Spleen (tissue), 11 donors: ENCODE measurements at regions not wholly inside any gene's neighbourhood (a gene's known extent, or its start where the extent isn't known, plus 50 kb on each side); places are given as distances from the start of the nearest gene placed in this dataset.
"Not testable (repeated sequence)": the region's sequence is repeated elsewhere in the genome, so short reads cannot be mapped to it uniquely, and the experiment has no call there.

Experiments
- DNase-seq: peaks from one replicate; pipeline ENCODE4 v3.0.0-alpha.2; 2020
- H3K27ac ChIP-seq, 8 donors: fragments of 200-600 bp; sonication (generic) in 7 of 8; 1 replicate in 4 of 8; 2 replicates in 4 of 8; pipeline versions ENCODE4 v1.5.0 to v1.8.0; 2016 to 2021; ENCODE audit warnings: inconsistent platforms in 4 of 8, mild to moderate bottlenecking in 4 of 8, moderate library complexity in 1 of 8
- H3K27me3 ChIP-seq, 7 donors: fragments of 200-600 bp; sonication (generic) in 6 of 7; replicated peaks in 1 of 7; 1 replicate in 4 of 7; 2 replicates in 3 of 7; pipeline versions ENCODE4 v1.5.0 to v1.8.0; 2016 to 2021; ENCODE audit warnings: inconsistent platforms in 3 of 7, mild to moderate bottlenecking in 1 of 7
- H3K36me3 ChIP-seq, 6 donors: fragments of 200-600 bp; sonication (generic) in 5 of 6; 1 replicate in 4 of 6; 2 replicates in 2 of 6; pipeline versions ENCODE4 v1.5.0 to v1.8.0; 2016 to 2021; ENCODE audit warnings: inconsistent platforms in 2 of 6
- H3K4me1 ChIP-seq, 6 donors: fragments of 200-600 bp; sonication (generic) in 5 of 6; 1 replicate in 3 of 6; 2 replicates in 3 of 6; pipeline versions ENCODE4 v1.5.0 to v1.8.0; 2016 to 2021; ENCODE audit warnings: inconsistent platforms in 3 of 6
- H3K4me3 ChIP-seq, 8 donors: fragments of 200-600 bp; sonication (generic) in 7 of 8; 1 replicate in 4 of 8; 2 replicates in 4 of 8; pipeline versions ENCODE4 v1.5.0 to v1.8.0; 2016 to 2021; ENCODE audit warnings: inconsistent platforms in 4 of 8, mild to moderate bottlenecking in 4 of 8, moderate library complexity in 2 of 8
- H3K9me3 ChIP-seq, 8 donors: fragments of 200-600 bp; sonication (generic) in 7 of 8; 1 replicate in 4 of 8; 2 replicates in 4 of 8; pipeline versions ENCODE4 v1.5.0 to v1.8.0; 2016 to 2021; ENCODE audit warnings: inconsistent platforms in 4 of 8
- WGBS, 5 donors: extraction: QIAGEN DNeasy Blood & Tissue Kit in 3 of 5; methylation state at CpG; one replicate each; pipeline versions ENCODE4 v1.1.5 to v1.1.7; 2013 to 2018; 5-methylcytosine and 5-hydroxymethylcytosine counted together
- intact Hi-C: fragments of 100-400 bp; cut with DNase I; formaldehyde crosslinking; loops from one replicate; pipeline ENCODE4 v1.15.0; 2023; ENCODE audit warnings: low total_unique reads
- TF ChIP-seq, protein P1 (sequence below), 11 experiments: fragments of 200-600 bp in 7 of 11; fragments of 450-650 bp in 4 of 11; sonication (generic) in 4 of 11; IDR thresholded peaks in 8 of 11; conservative IDR thresholded peaks in 3 of 11; 1 replicate in 7 of 11; 2 replicates in 4 of 11; pipeline versions ENCODE4 v1.4.0 to v1.8.0; 2016 to 2021; ENCODE audit warnings: antibody characterized with exemption in 11 of 11, inconsistent platforms in 4 of 11, mild to moderate bottlenecking in 1 of 11
- donor health status: healthy with polysubstance abuse.
- donor health status: DM: no; HTN: no; CAD: no; lungs with moderate emphysema.
- donor health status: DM: no; HTN: no; CAD: no.
- donor health status: Bipolar disorder and iron deficiency.
- donor health status: healthy.
- donor health status: DM: no; HTN: no; CAD: no.
- donor health status: DM: yes; HTN: yes; CAD: no.

DNA sequence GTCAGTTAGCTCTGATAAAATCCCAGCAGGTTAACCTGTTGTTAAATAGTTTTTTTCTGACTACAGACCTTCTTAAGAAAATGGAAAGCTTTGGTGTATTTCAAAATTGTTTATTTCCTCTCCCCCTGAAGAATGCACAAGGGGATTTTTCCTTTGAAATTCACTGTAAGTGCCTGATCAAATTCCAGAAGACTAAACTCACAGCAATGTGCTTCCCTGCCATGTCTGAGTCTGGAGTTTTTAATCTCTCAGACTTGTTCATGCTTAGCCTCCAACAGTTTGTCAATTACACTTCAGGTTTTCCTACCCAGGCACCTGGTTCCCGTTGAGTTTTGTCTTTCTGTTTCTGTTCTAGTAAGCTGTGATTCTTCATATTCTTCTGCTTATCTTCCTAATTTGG lies 961.6 kb upstream of the CDH18 start:
- no peak overlapping the region for H3K4me3 ChIP-seq
- intact Hi-C loops = no loop called here
- TF ChIP-seq, protein P1, sequence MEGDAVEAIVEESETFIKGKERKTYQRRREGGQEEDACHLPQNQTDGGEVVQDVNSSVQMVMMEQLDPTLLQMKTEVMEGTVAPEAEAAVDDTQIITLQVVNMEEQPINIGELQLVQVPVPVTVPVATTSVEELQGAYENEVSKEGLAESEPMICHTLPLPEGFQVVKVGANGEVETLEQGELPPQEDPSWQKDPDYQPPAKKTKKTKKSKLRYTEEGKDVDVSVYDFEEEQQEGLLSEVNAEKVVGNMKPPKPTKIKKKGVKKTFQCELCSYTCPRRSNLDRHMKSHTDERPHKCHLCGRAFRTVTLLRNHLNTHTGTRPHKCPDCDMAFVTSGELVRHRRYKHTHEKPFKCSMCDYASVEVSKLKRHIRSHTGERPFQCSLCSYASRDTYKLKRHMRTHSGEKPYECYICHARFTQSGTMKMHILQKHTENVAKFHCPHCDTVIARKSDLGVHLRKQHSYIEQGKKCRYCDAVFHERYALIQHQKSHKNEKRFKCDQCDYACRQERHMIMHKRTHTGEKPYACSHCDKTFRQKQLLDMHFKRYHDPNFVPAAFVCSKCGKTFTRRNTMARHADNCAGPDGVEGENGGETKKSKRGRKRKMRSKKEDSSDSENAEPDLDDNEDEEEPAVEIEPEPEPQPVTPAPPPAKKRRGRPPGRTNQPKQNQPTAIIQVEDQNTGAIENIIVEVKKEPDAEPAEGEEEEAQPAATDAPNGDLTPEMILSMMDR (IDR thresholded peaks at IDR 0.05 in 8 of 11, conservative IDR thresholded peaks at IDR 0.05 in 3 of 11) = no peak
- H3K9me3 ChIP-seq = peaks cover 0 to 10% (median 0%) of the 10 kb centered on the region in 8 donors
- no peaks in the 10 kb centered on the region for H3K4me1 ChIP-seq
- no peak overlapping the region for H3K27ac ChIP-seq
- H3K36me3 ChIP-seq = no peaks in the 10 kb centered on the region
- no peak for DNase-seq
- H3K27me3 ChIP-seq = no peaks in the 10 kb centered on the region
- 44 to 67% (median 47%) methylated on average over 1 of the region's 1 CpG for whole genome bisulfite sequencing, 5 donors

DNA sequence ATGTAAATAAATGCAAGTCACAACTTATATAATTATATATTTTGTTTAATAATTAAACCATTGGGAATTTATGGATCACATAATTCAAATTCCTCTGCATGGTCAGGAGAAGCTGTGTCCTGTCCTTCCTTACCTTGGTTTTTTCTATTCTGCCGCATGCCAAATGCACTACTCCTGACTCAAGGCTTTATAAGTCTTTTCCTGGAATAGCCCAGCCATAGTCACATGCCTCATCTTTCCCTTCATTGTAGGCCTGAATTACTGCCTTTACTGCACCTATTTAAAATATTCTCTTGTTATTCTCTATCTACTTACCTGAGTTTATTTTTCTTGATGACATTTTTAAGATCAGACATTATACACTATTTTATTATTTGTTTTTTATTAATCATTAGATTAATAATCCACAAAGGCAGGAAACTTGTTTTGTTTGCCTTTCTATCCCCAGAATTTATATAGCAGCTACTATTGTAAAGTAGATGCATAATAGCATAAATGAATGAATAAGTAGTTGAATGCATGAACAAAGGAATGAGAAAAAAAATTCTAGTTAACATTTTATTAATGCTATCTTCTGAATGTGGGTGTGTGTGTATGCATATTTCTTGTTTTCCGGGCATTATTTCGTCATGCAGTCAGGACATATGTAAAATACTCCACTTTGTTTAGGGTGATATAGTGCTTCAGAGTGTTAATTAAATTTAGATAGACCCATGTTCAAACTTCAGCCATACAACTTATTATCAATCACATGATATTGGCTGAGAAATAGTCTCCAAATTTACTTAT lies 955.4 kb upstream of the CDH18 start:
- H3K4me1 ChIP-seq, H3K4me3 ChIP-seq, H3K9me3 ChIP-seq, H3K36me3 ChIP-seq, H3K27ac ChIP-seq, intact Hi-C loops, DNase-seq, H3K27me3 ChIP-seq: not testable (repeated sequence)
- 73 to 91% (median 82%) methylated on average over 3 of the region's 3 CpGs for WGBS, 5 donors

GRCh38 chr5:20942603-20943002 lies 954.6 kb upstream of the CDH18 start:
- intact Hi-C loops, H3K36me3 ChIP-seq, DNase-seq, H3K4me1 ChIP-seq, H3K27me3 ChIP-seq, H3K4me3 ChIP-seq, H3K27ac ChIP-seq, H3K9me3 ChIP-seq: not testable (repeated sequence)
- WGBS, 5 donors = 77 to 89% (median 86%) methylated on average over 4 of the region's 4 CpGs

DNA sequence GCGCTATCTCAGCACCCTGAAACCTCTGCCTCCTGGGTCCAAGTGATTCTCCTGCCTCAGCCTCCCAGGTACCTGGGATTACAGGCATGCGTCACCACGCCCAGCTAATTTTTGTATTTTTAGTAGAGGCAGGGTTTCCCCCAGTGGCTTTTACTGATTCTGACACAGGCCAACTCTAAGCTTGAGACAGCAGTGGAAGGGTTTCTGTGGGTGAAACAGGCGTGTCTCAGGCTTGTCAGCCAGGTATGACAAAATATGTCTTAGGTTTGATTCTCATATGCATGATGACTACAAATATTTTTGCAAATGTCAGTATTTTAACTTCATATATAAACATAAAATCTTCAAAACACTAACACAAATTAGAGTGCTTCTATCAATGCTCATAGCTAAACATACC lies 952.8 kb upstream of the CDH18 start:
- H3K36me3 ChIP-seq, H3K27me3 ChIP-seq, DNase-seq, H3K4me3 ChIP-seq, intact Hi-C loops, H3K9me3 ChIP-seq, H3K4me1 ChIP-seq, H3K27ac ChIP-seq: not testable (repeated sequence)
- 60 to 82% (median 78%) methylated on average over 3 to 4 of the region's 4 CpGs for whole genome bisulfite sequencing, 5 donors

DNA sequence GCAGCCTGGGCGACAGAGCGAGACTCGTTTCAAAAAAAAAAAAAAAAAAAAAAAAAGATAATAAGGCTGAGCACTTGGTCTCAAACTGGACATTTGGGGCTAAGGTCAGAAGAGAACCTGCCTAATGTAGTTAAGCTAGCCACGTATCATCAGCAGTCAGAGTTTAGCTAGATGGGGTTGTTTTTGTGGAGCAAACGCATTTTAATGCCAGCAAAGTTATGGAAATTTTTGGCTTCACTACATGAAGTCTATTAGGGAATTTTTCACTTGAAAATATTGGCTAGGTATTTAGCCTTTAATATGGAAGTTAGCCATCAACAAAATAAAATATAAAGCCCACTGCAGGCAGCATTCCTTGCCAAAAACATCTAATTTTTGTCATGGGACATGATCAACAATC lies 902.9 kb upstream of the CDH18 start:
- H3K36me3 ChIP-seq, H3K27me3 ChIP-seq, intact Hi-C loops, H3K27ac ChIP-seq, DNase-seq, H3K4me1 ChIP-seq, H3K9me3 ChIP-seq, H3K4me3 ChIP-seq: not testable (repeated sequence)
- WGBS, 5 donors = 83 to 95% (median 85%) methylated on average over 5 of the region's 5 CpGs

DNA sequence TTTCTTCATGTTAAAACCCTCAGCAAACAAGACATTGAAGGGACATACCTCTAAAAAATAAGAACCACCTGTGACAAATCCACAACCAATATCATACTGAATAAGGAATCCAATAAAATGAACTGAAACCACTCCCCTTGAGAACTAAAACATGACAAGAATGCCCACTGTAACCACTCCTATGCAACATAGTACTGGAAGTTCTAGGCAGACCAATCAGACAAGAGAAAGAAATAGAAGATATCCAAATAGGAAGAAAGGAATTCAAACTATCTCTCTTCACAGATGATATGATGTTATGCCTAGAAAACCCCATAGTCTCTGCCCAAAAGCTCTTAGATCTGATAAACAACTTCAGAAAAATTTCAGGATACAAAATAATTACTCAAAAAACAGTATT lies 887.7 kb upstream of the CDH18 start:
- H3K27ac ChIP-seq, intact Hi-C loops, DNase-seq, H3K9me3 ChIP-seq, H3K27me3 ChIP-seq, H3K36me3 ChIP-seq, H3K4me1 ChIP-seq, H3K4me3 ChIP-seq: not testable (repeated sequence)

DNA sequence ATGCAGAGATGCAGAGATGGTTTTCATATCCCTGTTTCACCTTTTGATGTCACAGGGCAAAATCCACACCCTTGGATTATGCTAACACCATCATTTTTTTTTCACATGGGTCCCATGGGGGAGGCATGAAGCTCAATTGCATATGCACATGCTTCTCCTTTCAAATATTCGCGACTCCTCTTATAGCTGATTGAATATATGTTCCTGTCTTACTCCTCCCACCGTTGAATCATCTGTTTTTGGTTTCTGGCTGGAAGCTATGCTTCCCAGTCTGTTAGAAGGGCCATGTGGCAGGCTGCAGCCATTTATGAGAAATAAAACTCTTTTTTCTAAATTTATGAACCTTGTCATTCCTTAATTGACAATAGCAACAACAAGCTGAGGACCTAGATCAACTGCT lies 877.9 kb upstream of the CDH18 start:
- H3K4me3 ChIP-seq, DNase-seq, H3K9me3 ChIP-seq, H3K4me1 ChIP-seq, H3K36me3 ChIP-seq, H3K27me3 ChIP-seq, H3K27ac ChIP-seq, intact Hi-C loops: not testable (repeated sequence)
- 72 to 90% (median 85%) methylated on average over 3 of the region's 3 CpGs for WGBS, 5 donors
